ENCODE measurements at regions not wholly inside any gene's neighbourhood (a gene's known extent, or its start where the extent isn't known, plus 50 kb on each side); places are given as distances from the start of the nearest gene placed in this dataset.

DNA sequence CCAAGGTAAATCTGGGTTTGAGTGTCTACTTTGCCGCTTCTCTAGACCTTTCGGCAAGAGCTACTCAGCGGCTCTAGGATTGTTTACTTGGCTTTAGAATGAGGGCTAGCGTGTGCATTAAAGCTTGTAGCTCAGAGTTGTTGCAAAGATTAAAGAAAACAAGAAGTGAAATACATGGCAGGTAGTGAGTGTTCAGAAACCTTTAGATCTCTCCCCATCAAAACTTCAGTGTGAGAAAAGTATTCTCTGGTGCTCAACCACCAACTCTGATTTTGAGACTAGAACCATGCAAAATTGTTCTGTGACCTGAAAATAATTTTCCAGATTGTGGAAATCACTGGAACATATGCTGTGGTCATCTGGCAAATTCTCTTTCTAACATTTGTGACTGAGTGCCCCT is 512.0 kb downstream of the CMPK2 start:
- no peaks in the 10 kb centered on the region for H3K36me3 Mint-ChIP-seq
- peaks cover 2% of the 10 kb centered on the region for H3K27me3 Mint-ChIP-seq
- no peak for TF ChIP-seq CTCF (conservative IDR thresholded peaks at IDR 0.05)
- H3K4me3 Mint-ChIP-seq, result no peak overlapping the region
- peaks cover 4% of the 10 kb centered on the region for H3K9me3 Mint-ChIP-seq
- peaks cover 8% of the 10 kb centered on the region for H3K4me1 Mint-ChIP-seq (ENCODE audit: unreplicated experiment)
- DNase-seq (ENCODE audit: extremely low spot score, unreplicated experiment), result no peak
- H3K27ac Mint-ChIP-seq, result no peak overlapping the region

GRCh38 chr2:6354546-6354945 is 511.2 kb downstream of the CMPK2 start:
- H3K4me3 Mint-ChIP-seq, result no peak overlapping the region
- no peaks in the 10 kb centered on the region for H3K36me3 Mint-ChIP-seq
- no peak overlapping the region for H3K27ac Mint-ChIP-seq
- TF ChIP-seq CTCF (conservative IDR thresholded peaks at IDR 0.05), result no peak
- H3K9me3 Mint-ChIP-seq, result peaks cover 4% of the 10 kb centered on the region
- peaks cover 8% of the 10 kb centered on the region for H3K4me1 Mint-ChIP-seq (ENCODE audit: unreplicated experiment)
- DNase-seq (ENCODE audit: extremely low spot score, unreplicated experiment), result no peak
- peaks cover 2% of the 10 kb centered on the region for H3K27me3 Mint-ChIP-seq

- no peaks in the 10 kb centered on the region for H3K36me3 Mint-ChIP-seq
- no peak overlapping the region for H3K4me3 Mint-ChIP-seq
- peaks cover 2% of the 10 kb centered on the region for H3K27me3 Mint-ChIP-seq
- TF ChIP-seq CTCF (conservative IDR thresholded peaks at IDR 0.05), result no peak
- DNase-seq (ENCODE audit: extremely low spot score, unreplicated experiment), result no peak
- H3K4me1 Mint-ChIP-seq (ENCODE audit: unreplicated experiment), result peaks cover 8% of the 10 kb centered on the region
- no peak overlapping the region for H3K27ac Mint-ChIP-seq
- peaks cover 7% of the 10 kb centered on the region for H3K9me3 Mint-ChIP-seq
Measured at GRCh38 chr2:6355886-6356761, 509.6 kb downstream of the CMPK2 start.

DNA sequence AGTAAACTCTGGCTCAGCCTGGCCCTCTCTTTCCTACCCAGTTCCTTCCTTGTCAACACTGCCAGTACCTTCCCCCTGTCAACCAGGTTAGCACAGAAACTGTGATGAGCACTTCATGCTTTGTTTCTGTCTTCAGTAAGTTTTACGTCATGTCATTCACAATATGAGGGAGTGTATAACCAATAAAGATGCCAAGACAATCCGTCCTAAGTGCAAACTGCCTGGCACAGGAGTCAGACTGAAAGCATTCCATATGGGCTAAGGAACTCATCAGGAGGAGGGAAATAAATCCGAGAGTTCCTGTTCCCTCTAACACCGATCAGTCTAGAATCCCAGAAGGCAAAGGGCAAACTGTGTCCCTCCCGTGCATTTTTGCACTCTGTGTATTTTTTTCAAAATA is 507.2 kb downstream of the CMPK2 start:
- H3K36me3 Mint-ChIP-seq, result peaks cover 3% of the 10 kb centered on the region
- no peaks in the 10 kb centered on the region for H3K27me3 Mint-ChIP-seq
- H3K4me1 Mint-ChIP-seq (ENCODE audit: unreplicated experiment), result peaks cover 8% of the 10 kb centered on the region
- H3K4me3 Mint-ChIP-seq, result no peak overlapping the region
- TF ChIP-seq CTCF (conservative IDR thresholded peaks at IDR 0.05), result no peak
- H3K27ac Mint-ChIP-seq, result no peak overlapping the region
- DNase-seq (ENCODE audit: extremely low spot score, unreplicated experiment), result no peak
- peaks cover 12% of the 10 kb centered on the region for H3K9me3 Mint-ChIP-seq

- no peak for TF ChIP-seq CTCF (conservative IDR thresholded peaks at IDR 0.05)
- H3K27ac Mint-ChIP-seq, result no peak overlapping the region
- H3K9me3 Mint-ChIP-seq, result peaks cover 12% of the 10 kb centered on the region
- H3K4me1 Mint-ChIP-seq (ENCODE audit: unreplicated experiment), result peaks cover 8% of the 10 kb centered on the region
- H3K27me3 Mint-ChIP-seq, result no peaks in the 10 kb centered on the region
- H3K36me3 Mint-ChIP-seq, result peaks cover 3% of the 10 kb centered on the region
- no peak overlapping the region for H3K4me3 Mint-ChIP-seq
- DNase-seq (ENCODE audit: extremely low spot score, unreplicated experiment), result no peak
Measured at GRCh38 chr2:6358985-6359384, 506.7 kb downstream of the CMPK2 start.

Measured in type B pancreatic cell (in vitro differentiated cells).